ENCODE measurements at regions not wholly inside any gene's neighbourhood (a gene's known extent, or its start where the extent isn't known, plus 50 kb on each side); places are given as distances from the start of the nearest gene placed in this dataset.

- Histone ChIP-seq H3K4me3 (ENCODE audit: low read depth, low read length) (no peak overlapping the region), H3K27ac (ENCODE audit: low read depth, low read length) (no peak overlapping the region), H3K27me3 (ENCODE audit: control insufficient read depth, insufficient read depth, low read length) (no peaks in the 10 kb centered on the region), H3K9me3 (ENCODE audit: control insufficient read depth, insufficient read depth, low read length) (no peaks in the 10 kb centered on the region), H3K4me1 (ENCODE audit: control insufficient read depth, insufficient read depth, low read length) (no peaks in the 10 kb centered on the region), H3K36me3 (ENCODE audit: control insufficient read depth, insufficient read depth, low read length) (no peaks in the 10 kb centered on the region)
- WGBS (ENCODE audit: insufficient coverage) = 92% methylated on average over 3 of the region's 4 CpGs
- no peak for DNase-seq (ENCODE audit: low read depth in 4 of 6, low spot score in 6 of 6)
Observed at GRCh38 chr15:37218351-37218916, 118.1 kb upstream of the MEIS2 start.

GRCh38 chr15:37219211-37219701, 118.9 kb upstream of the MEIS2 start:
- H3K9me3 ChIP-seq (ENCODE audit: control insufficient read depth, insufficient read depth, low read length) = no peaks in the 10 kb centered on the region

GRCh38 chr15:37220949-37221670, 120.8 kb upstream of the MEIS2 start:
- Histone ChIP-seq H3K4me3 (ENCODE audit: low read depth, low read length) (no peak overlapping the region), H3K4me1 (ENCODE audit: control insufficient read depth, insufficient read depth, low read length) (no peaks in the 10 kb centered on the region), H3K36me3 (ENCODE audit: control insufficient read depth, insufficient read depth, low read length) (no peaks in the 10 kb centered on the region), H3K27ac (ENCODE audit: low read depth, low read length) (no peak overlapping the region), H3K27me3 (ENCODE audit: control insufficient read depth, insufficient read depth, low read length) (no peaks in the 10 kb centered on the region), H3K9me3 (ENCODE audit: control insufficient read depth, insufficient read depth, low read length) (no peaks in the 10 kb centered on the region)
- peak in 2 of 6 donors; percentile 53 to 79 for DNase-seq (ENCODE audit: low read depth in 4 of 6, low spot score in 6 of 6)
- WGBS (ENCODE audit: insufficient coverage) = 67% methylated on average over 4 of the region's 9 CpGs

More at GRCh38 chr15:37219211-37219701, 118.9 kb upstream of the MEIS2 start:
- Histone ChIP-seq H3K4me3 (ENCODE audit: low read depth, low read length) (no peak overlapping the region), H3K27me3 (ENCODE audit: control insufficient read depth, insufficient read depth, low read length) (no peaks in the 10 kb centered on the region), H3K36me3 (ENCODE audit: control insufficient read depth, insufficient read depth, low read length) (no peaks in the 10 kb centered on the region), H3K4me1 (ENCODE audit: control insufficient read depth, insufficient read depth, low read length) (no peaks in the 10 kb centered on the region), H3K27ac (ENCODE audit: low read depth, low read length) (no peak overlapping the region)
- no CpG with 5 or more reads among the region's 2 CpGs for WGBS (ENCODE audit: insufficient coverage)
- no peak for DNase-seq (ENCODE audit: low read depth in 4 of 6, low spot score in 6 of 6)

- no peaks in the 10 kb centered on the region for H3K36me3 ChIP-seq (ENCODE audit: control insufficient read depth, insufficient read depth, low read length)
- H3K9me3 ChIP-seq (ENCODE audit: control insufficient read depth, insufficient read depth, low read length) = no peaks in the 10 kb centered on the region
- H3K27ac ChIP-seq (ENCODE audit: low read depth, low read length) = no peak overlapping the region
- H3K4me3 ChIP-seq (ENCODE audit: low read depth, low read length) = no peak overlapping the region
- no peaks in the 10 kb centered on the region for H3K27me3 ChIP-seq (ENCODE audit: control insufficient read depth, insufficient read depth, low read length)
- DNase-seq (ENCODE audit: low read depth in 4 of 6, low spot score in 6 of 6) = peak in 1 of 6 donors; percentile 69
- WGBS (ENCODE audit: insufficient coverage) = 80% methylated on average over 1 of the region's 7 CpGs
- no peaks in the 10 kb centered on the region for H3K4me1 ChIP-seq (ENCODE audit: control insufficient read depth, insufficient read depth, low read length)
Observed at GRCh38 chr15:37221671-37222145, 121.4 kb upstream of the MEIS2 start.

- DNase-seq (ENCODE audit: low read depth in 4 of 6, low spot score in 6 of 6) = no peak
- Histone ChIP-seq H3K36me3 (ENCODE audit: control insufficient read depth, insufficient read depth, low read length) (no peaks in the 10 kb centered on the region), H3K27ac (ENCODE audit: low read depth, low read length) (no peak overlapping the region), H3K9me3 (ENCODE audit: control insufficient read depth, insufficient read depth, low read length) (no peaks in the 10 kb centered on the region), H3K4me3 (ENCODE audit: low read depth, low read length) (no peak overlapping the region), H3K27me3 (ENCODE audit: control insufficient read depth, insufficient read depth, low read length) (no peaks in the 10 kb centered on the region), H3K4me1 (ENCODE audit: control insufficient read depth, insufficient read depth, low read length) (no peaks in the 10 kb centered on the region)
- WGBS (ENCODE audit: insufficient coverage) = no CpG with 5 or more reads among the region's 1 CpG
Observed at GRCh38 chr15:37223089-37223488, 122.7 kb upstream of the MEIS2 start.

- Histone ChIP-seq H3K4me3 (ENCODE audit: low read depth, low read length) (no peak overlapping the region), H3K27ac (ENCODE audit: low read depth, low read length) (no peak overlapping the region), H3K27me3 (ENCODE audit: control insufficient read depth, insufficient read depth, low read length) (no peaks in the 10 kb centered on the region), H3K4me1 (ENCODE audit: control insufficient read depth, insufficient read depth, low read length) (no peaks in the 10 kb centered on the region), H3K9me3 (ENCODE audit: control insufficient read depth, insufficient read depth, low read length) (no peaks in the 10 kb centered on the region), H3K36me3 (ENCODE audit: control insufficient read depth, insufficient read depth, low read length) (no peaks in the 10 kb centered on the region)
- WGBS (ENCODE audit: insufficient coverage) = 83% methylated on average over 1 of the region's 5 CpGs
- peak in 1 of 6 donors; percentile 17 for DNase-seq (ENCODE audit: low read depth in 4 of 6, low spot score in 6 of 6)
Observed at GRCh38 chr15:37229855-37230619, 129.7 kb upstream of the MEIS2 start.

GRCh38 chr15:37245358-37245757, 145.0 kb upstream of the MEIS2 start:
- Histone ChIP-seq H3K4me1 (ENCODE audit: control insufficient read depth, insufficient read depth, low read length) (no peaks in the 10 kb centered on the region), H3K27me3 (ENCODE audit: control insufficient read depth, insufficient read depth, low read length) (no peaks in the 10 kb centered on the region), H3K4me3 (ENCODE audit: low read depth, low read length) (no peak overlapping the region), H3K9me3 (ENCODE audit: control insufficient read depth, insufficient read depth, low read length) (no peaks in the 10 kb centered on the region), H3K27ac (ENCODE audit: low read depth, low read length) (no peak overlapping the region), H3K36me3 (ENCODE audit: control insufficient read depth, insufficient read depth, low read length) (no peaks in the 10 kb centered on the region)
- WGBS (ENCODE audit: insufficient coverage) = no CpG with 5 or more reads among the region's 2 CpGs
- DNase-seq (ENCODE audit: low read depth in 4 of 6, low spot score in 6 of 6) = no peak

- Histone ChIP-seq H3K4me3 (ENCODE audit: low read depth, low read length) (no peak overlapping the region), H3K27ac (ENCODE audit: low read depth, low read length) (no peak overlapping the region)
- WGBS (ENCODE audit: insufficient coverage) = no CpG with 5 or more reads among the region's 1 CpG
Observed at GRCh38 chr15:37246065-37246464, 145.7 kb upstream of the MEIS2 start.

GRCh38 chr15:37246856-37247255, 146.5 kb upstream of the MEIS2 start:
- DNase-seq (ENCODE audit: low read depth in 4 of 6, low spot score in 6 of 6) = no peak
- Histone ChIP-seq H3K4me1 (ENCODE audit: control insufficient read depth, insufficient read depth, low read length) (no peaks in the 10 kb centered on the region), H3K36me3 (ENCODE audit: control insufficient read depth, insufficient read depth, low read length) (no peaks in the 10 kb centered on the region), H3K4me3 (ENCODE audit: low read depth, low read length) (no peak overlapping the region), H3K9me3 (ENCODE audit: control insufficient read depth, insufficient read depth, low read length) (no peaks in the 10 kb centered on the region), H3K27ac (ENCODE audit: low read depth, low read length) (no peak overlapping the region), H3K27me3 (ENCODE audit: control insufficient read depth, insufficient read depth, low read length) (no peaks in the 10 kb centered on the region)
- 78% methylated on average over 3 of the region's 3 CpGs for WGBS (ENCODE audit: insufficient coverage)

More at GRCh38 chr15:37246065-37246464, 145.7 kb upstream of the MEIS2 start:
- peak in 1 of 6 donors; percentile 27 for DNase-seq (ENCODE audit: low read depth in 4 of 6, low spot score in 6 of 6)
- H3K4me1 ChIP-seq (ENCODE audit: control insufficient read depth, insufficient read depth, low read length) = no peaks in the 10 kb centered on the region
- no peaks in the 10 kb centered on the region for H3K27me3 ChIP-seq (ENCODE audit: control insufficient read depth, insufficient read depth, low read length)
- no peaks in the 10 kb centered on the region for H3K9me3 ChIP-seq (ENCODE audit: control insufficient read depth, insufficient read depth, low read length)
- H3K36me3 ChIP-seq (ENCODE audit: control insufficient read depth, insufficient read depth, low read length) = no peaks in the 10 kb centered on the region
